IMR-90 (cell line): ENCODE measurements at regions not wholly inside any gene's neighbourhood (a gene's known extent, or its start where the extent isn't known, plus 50 kb on each side); places are given as distances from the start of the nearest gene placed in this dataset.

Experiments used
- BHLHE40 ChIP-seq: fragments of 150-350 bp; IDR thresholded peaks from 2 replicates; pipeline ENCODE4 v1.6.1; 2016; ENCODE audit warnings: mild to moderate bottlenecking, low read depth, low read length
- CEBPB ChIP-seq: IDR thresholded peaks from 2 replicates; pipeline ENCODE4 v1.6.1; 2012; ENCODE audit warnings: low read depth, low read length, improper control_type of control experiment
- CTCF ChIP-seq: conservative IDR thresholded peaks from 2 replicates; pipeline ENCODE4 v1.5.1; 2012; ENCODE audit warnings: mild to moderate bottlenecking, low read depth, low read length, improper control_type of control experiment
- ELK1 ChIP-seq: fragments of 150-350 bp; IDR thresholded peaks from 2 replicates; pipeline ENCODE4 v1.6.1; 2016; ENCODE audit warnings: low read depth, mild to moderate bottlenecking, low read length, moderate library complexity, borderline replicate concordance
- FOS ChIP-seq: fragments of 150-350 bp; IDR thresholded peaks from 2 replicates; pipeline ENCODE4 v1.6.1; 2016; ENCODE audit warnings: low read depth, low read length
- MAFK ChIP-seq: IDR thresholded peaks from 2 replicates; pipeline ENCODE4 v1.6.1; 2012; ENCODE audit warnings: low read depth, low read length, improper control_type of control experiment
- MXI1 ChIP-seq: IDR thresholded peaks from 2 replicates; pipeline ENCODE4 v1.6.1; 2012; ENCODE audit warnings: low read depth, mild to moderate bottlenecking, low read length, moderate library complexity, borderline replicate concordance
- POLR2A ChIP-seq: IDR thresholded peaks from 2 replicates; pipeline ENCODE4 v1.6.1; 2012; ENCODE audit warnings: mild to moderate bottlenecking, low read depth, low read length
- RAD21 ChIP-seq: IDR thresholded peaks from 2 replicates; pipeline ENCODE4 v1.6.1; 2012; ENCODE audit warnings: low read length, improper control_type of control experiment
- RCOR1 ChIP-seq: IDR thresholded peaks from 2 replicates; pipeline ENCODE4 v1.6.1; 2012; ENCODE audit warnings: mild to moderate bottlenecking, low read length, improper control_type of control experiment; ENCODE audit not compliant: insufficient replicate concordance
- RFX5 ChIP-seq: IDR thresholded peaks from 2 replicates; pipeline ENCODE4 v1.8.0; 2012; ENCODE audit warnings: low read depth, mild to moderate bottlenecking, low read length, moderate library complexity
- SMC3 ChIP-seq: fragments of 150-350 bp; IDR thresholded peaks from 2 replicates; pipeline ENCODE4 v1.6.1; 2016; ENCODE audit warnings: low read depth, mild to moderate bottlenecking, antibody characterized with exemption, low read length, moderate library complexity

- TF ChIP-seq RAD21, result no peak
- TF ChIP-seq CTCF, result no peak
- TF ChIP-seq RFX5, result no peak
- TF ChIP-seq SMC3, result no peak
- no peak for TF ChIP-seq POLR2A
- no peak for TF ChIP-seq FOS
- TF ChIP-seq CEBPB, result no peak
- no peak for TF ChIP-seq MAFK
- TF ChIP-seq RCOR1, result no peak
- TF ChIP-seq BHLHE40, result no peak
- TF ChIP-seq ELK1, result no peak
- no peak for TF ChIP-seq MXI1
Observed at GRCh38 chr4:134934036-134934808, 732.6 kb upstream of the PABPC4L start.
